Heart left ventricle (tissue), 16 donors: ENCODE measurements at regions not wholly inside any gene's neighbourhood (a gene's known extent, or its start where the extent isn't known, plus 50 kb on each side); places are given as distances from the start of the nearest gene placed in this dataset.
A peak's percentile ranks its signal among the peaks of the same experiment; 100 is the strongest.

Source experiments
- ATAC-seq, 4 donors: fragments of 200-7000 bp; cut with Tn5 transposase; one replicate each; pipeline ENCODE4 v1.9.1; 2020 to 2022; ENCODE audit warnings: moderate library complexity in 4 of 4, mild to moderate bottlenecking in 3 of 4, moderate number of reproducible peaks in 1 of 4
- DNase-seq, 5 donors: peaks; one replicate each; pipeline ENCODE4 v3.0.0-alpha.2; 2020
- H3K27ac ChIP-seq, 12 donors: fragments of 200-600 bp; sonication (generic) in 4 of 12; one replicate each; pipeline versions ENCODE4 v1.5.0 to v1.8.0; 2016 to 2022; ENCODE audit warnings: mild to moderate bottlenecking in 2 of 12
- H3K27me3 ChIP-seq, 9 donors: fragments of 200-600 bp; sonication (generic) in 2 of 9; one replicate each; pipeline versions ENCODE4 v1.5.1 to v1.8.0; 2016 to 2022; ENCODE audit warnings: mild to moderate bottlenecking in 3 of 9
- H3K36me3 ChIP-seq, 9 donors: fragments of 200-600 bp; sonication (generic) in 2 of 9; one replicate each; pipeline versions ENCODE4 v1.5.0 to v1.8.0; 2018 to 2022; ENCODE audit warnings: mild to moderate bottlenecking in 2 of 9
- H3K4me1 ChIP-seq, 12 donors: fragments of 200-600 bp; sonication (generic) in 4 of 12; one replicate each; pipeline versions ENCODE4 v1.5.0 to v1.8.0; 2016 to 2022; ENCODE audit warnings: mild to moderate bottlenecking in 3 of 12
- H3K4me3 ChIP-seq, 12 donors: fragments of 200-600 bp; sonication (generic) in 4 of 12; one replicate each; pipeline versions ENCODE4 v1.5.0 to v1.8.0; 2017 to 2022; ENCODE audit warnings: mild to moderate bottlenecking in 9 of 12, moderate library complexity in 4 of 12
- H3K9me3 ChIP-seq, 12 donors: fragments of 200-600 bp; sonication (generic) in 4 of 12; one replicate each; pipeline versions ENCODE4 v1.5.0 to v1.8.0; 2016 to 2022; ENCODE audit warnings: mild to moderate bottlenecking in 1 of 12
- POLR2A ChIP-seq, 2 donors: fragments of 450-650 bp; IDR thresholded peaks; one replicate each; pipeline ENCODE4 v1.6.1; 2017; ENCODE audit warnings: antibody characterized with exemption in 2 of 2, mild to moderate bottlenecking in 2 of 2, moderate library complexity in 2 of 2
- WGBS, 4 donors: extraction: QIAGEN DNeasy Blood & Tissue Kit in 2 of 4; methylation state at CpG; one replicate each; pipeline versions ENCODE4 v1.1.5 to v1.1.7; 2013 to 2018; 5-methylcytosine and 5-hydroxymethylcytosine counted together
- intact Hi-C, 10 donors: fragments of 100-400 bp; cut with DNase I; formaldehyde crosslinking; loops; one replicate each; pipeline versions ENCODE4 v1.11.1 to v1.14.2; 2022
- TF ChIP-seq, protein P1 (sequence below), 12 donors: fragments of 200-600 bp; sonication (generic) in 4 of 12; IDR thresholded peaks; one replicate each; pipeline versions ENCODE4 v1.5.0 to v1.8.0; 2018 to 2022; ENCODE audit warnings: antibody characterized with exemption in 12 of 12, mild to moderate bottlenecking in 5 of 12
- donor health status: ischemic (EF 13 %, LVEDD 7.1; RV severe dilation, severe dysfunction).
- donor health status: healthy with polysubstance abuse.
- donor health status: DM: no; HTN: yes; CAD: no.
- donor health status: DM: no; HTN: no; CAD: no.
- donor health status: ischemic (EF 25% LVEDD 6.9; RV normal size, moderate dysfunction).
- donor health status: ischemic (EF 25% LVEDD 5.7; RV mildly dilated, moderate dysfunction).
- donor health status: healthy.
- donor health status: DM: yes; HTN: yes; CAD: no.
- donor health status: ischemic (EF 35%, LVEDD 5.7; RV mildly dilated, moderate dysfunction).
- donor health status: nonischemic (EF 11% LVEDD 7.7; RV severe dilation, severe dysfunction).
- donor health status: DM: yes; HTN: yes; CAD: no.
- donor health status: PGD.
- donor health status: ischemic (EF 29% LVEDD 5.4; RV normal size, mild dysfunction).
- donor health status: nonischemic (EF 23%, LVEDD 6.1; RV moderate dilation, normal function).

GRCh38 chr2:126966601-126967000 lies 67.9 kb downstream of the TEX51 start:
- Histone ChIP-seq H3K27me3 (peaks cover 0 to 35% (median 4%) of the 10 kb centered on the region in 9 donors), H3K9me3 (no peaks in the 10 kb centered on the region), H3K36me3 (no peaks in the 10 kb centered on the region), H3K4me3 (no peak overlapping the region), H3K4me1 (peaks cover 0 to 6% (median 0%) of the 10 kb centered on the region in 12 donors), H3K27ac (no peak overlapping the region)
- ATAC-seq, result no peak
- TF ChIP-seq, protein P1, sequence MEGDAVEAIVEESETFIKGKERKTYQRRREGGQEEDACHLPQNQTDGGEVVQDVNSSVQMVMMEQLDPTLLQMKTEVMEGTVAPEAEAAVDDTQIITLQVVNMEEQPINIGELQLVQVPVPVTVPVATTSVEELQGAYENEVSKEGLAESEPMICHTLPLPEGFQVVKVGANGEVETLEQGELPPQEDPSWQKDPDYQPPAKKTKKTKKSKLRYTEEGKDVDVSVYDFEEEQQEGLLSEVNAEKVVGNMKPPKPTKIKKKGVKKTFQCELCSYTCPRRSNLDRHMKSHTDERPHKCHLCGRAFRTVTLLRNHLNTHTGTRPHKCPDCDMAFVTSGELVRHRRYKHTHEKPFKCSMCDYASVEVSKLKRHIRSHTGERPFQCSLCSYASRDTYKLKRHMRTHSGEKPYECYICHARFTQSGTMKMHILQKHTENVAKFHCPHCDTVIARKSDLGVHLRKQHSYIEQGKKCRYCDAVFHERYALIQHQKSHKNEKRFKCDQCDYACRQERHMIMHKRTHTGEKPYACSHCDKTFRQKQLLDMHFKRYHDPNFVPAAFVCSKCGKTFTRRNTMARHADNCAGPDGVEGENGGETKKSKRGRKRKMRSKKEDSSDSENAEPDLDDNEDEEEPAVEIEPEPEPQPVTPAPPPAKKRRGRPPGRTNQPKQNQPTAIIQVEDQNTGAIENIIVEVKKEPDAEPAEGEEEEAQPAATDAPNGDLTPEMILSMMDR (IDR thresholded peaks at IDR 0.05), result no peak
- TF ChIP-seq POLR2A (IDR thresholded peaks at IDR 0.05), result no peak
- 80 to 96% (median 91%) methylated on average over 1 of the region's 1 CpG for WGBS, 4 donors
- DNase-seq, result no peak
- intact Hi-C loops, result no loop called here

DNA sequence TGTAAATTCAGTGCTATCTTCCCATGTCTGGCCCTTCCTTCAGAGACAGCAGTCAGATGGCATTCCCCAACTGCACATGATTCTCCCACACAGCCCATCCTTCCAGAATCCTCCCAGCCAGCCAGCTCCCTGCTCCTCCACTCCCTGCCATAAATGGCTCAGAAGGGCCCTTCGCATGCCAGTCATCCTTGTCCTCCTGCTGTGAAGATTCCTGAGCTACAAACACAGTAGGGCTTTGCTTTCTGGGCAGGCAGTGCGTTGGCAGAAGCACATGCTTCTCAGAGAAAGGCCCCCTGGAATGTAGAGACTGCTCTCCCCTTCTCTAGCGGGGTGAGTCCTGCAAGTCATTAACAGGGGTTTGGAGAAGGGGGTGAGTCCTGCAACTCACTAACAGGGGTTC lies 71.9 kb downstream of the TEX51 start:
- no peak for TF ChIP-seq POLR2A (IDR thresholded peaks at IDR 0.05)
- TF ChIP-seq, protein P1 (IDR thresholded peaks at IDR 0.05), result no peak
- H3K36me3 ChIP-seq, result no peaks in the 10 kb centered on the region
- no peak for DNase-seq
- H3K27ac ChIP-seq, result peak overlapping the region in 1 of 12 donors; percentile 35
- intact Hi-C loops, result loop anchor here in 6 of 10 donors (5.0 to 10.0 kb wide), 5 partner anchors 446 to 1226 kb away; no protein-coding TSS in a partner anchor
- no peaks in the 10 kb centered on the region for H3K9me3 ChIP-seq
- WGBS, 4 donors, result 43 to 55% (median 47%) methylated on average over 3 of the region's 3 CpGs
- H3K4me1 ChIP-seq, result peaks cover 0 to 14% (median 5%) of the 10 kb centered on the region in 12 donors
- no peak overlapping the region for H3K4me3 ChIP-seq
- H3K27me3 ChIP-seq, result peaks cover 0 to 44% (median 7%) of the 10 kb centered on the region in 9 donors
- ATAC-seq, result no peak

DNA sequence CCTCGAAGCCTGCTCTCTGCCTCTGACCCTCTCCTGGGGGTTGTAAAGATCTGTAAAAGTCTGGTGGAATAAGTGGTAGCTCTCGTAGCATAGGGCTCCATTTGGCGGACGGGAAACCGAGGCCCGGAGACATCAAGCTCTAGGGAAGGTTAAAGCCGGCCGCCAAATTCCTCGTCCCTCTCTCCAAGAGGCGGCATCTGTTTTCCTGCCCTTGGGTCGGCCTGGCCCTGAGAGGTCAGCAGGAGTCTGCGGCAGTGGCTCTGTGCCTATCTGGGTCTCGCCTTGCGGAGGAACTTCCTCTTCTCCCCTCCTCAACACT lies 72.4 kb downstream of the TEX51 start:
- H3K4me1 ChIP-seq, result peaks cover 0 to 14% (median 5%) of the 10 kb centered on the region in 12 donors
- no peak for TF ChIP-seq POLR2A (IDR thresholded peaks at IDR 0.05)
- TF ChIP-seq, protein P1 (IDR thresholded peaks at IDR 0.05), result no peak
- 74 to 83% (median 77%) methylated on average over 13 to 14 of the region's 14 CpGs for WGBS, 4 donors
- ATAC-seq (no peak), DNase-seq (peak in 1 of 5 donors; percentile 31)
- H3K36me3 ChIP-seq, result no peaks in the 10 kb centered on the region
- H3K9me3 ChIP-seq, result no peaks in the 10 kb centered on the region
- intact Hi-C loops, result loop anchor here in 6 of 10 donors (5.0 to 10.0 kb wide), 5 partner anchors 446 to 1226 kb away; no protein-coding TSS in a partner anchor
- peak overlapping the region in 4 of 12 donors; percentile 18 to 60 (median 52) for H3K4me3 ChIP-seq
- H3K27me3 ChIP-seq, result peaks cover 0 to 44% (median 7%) of the 10 kb centered on the region in 9 donors
- H3K27ac ChIP-seq, result peak overlapping the region in 1 of 12 donors; percentile 35

GRCh38 chr2:126971481-126972278 lies 73.0 kb downstream of the TEX51 start:
- Histone ChIP-seq H3K36me3 (no peaks in the 10 kb centered on the region), H3K4me1 (peaks cover 0 to 14% (median 5%) of the 10 kb centered on the region in 12 donors), H3K9me3 (no peaks in the 10 kb centered on the region), H3K27ac (peak overlapping the region in 1 of 12 donors; percentile 35), H3K4me3 (peak overlapping the region in 11 of 12 donors; percentile 20 to 61 (median 52)), H3K27me3 (peaks cover 0 to 42% (median 7%) of the 10 kb centered on the region in 9 donors)
- DNase-seq (peak; percentile 47 to 85 (median 67)), ATAC-seq (peak; percentile 79 to 93 (median 88))
- intact Hi-C loops, result loop anchor here in 6 of 10 donors (5.0 to 10.0 kb wide), 5 partner anchors 447 to 1227 kb away; no protein-coding TSS in a partner anchor
- WGBS, 4 donors, result 9 to 20% (median 16%) methylated on average over 25 to 43 of the region's 43 CpGs
- TF ChIP-seq, protein P1 (IDR thresholded peaks at IDR 0.05), result peak; percentile 88 to 98 (median 96)
- TF ChIP-seq POLR2A (IDR thresholded peaks at IDR 0.05), result no peak
